HG02642 (cell line): ENCODE measurements at regions not wholly inside any gene's neighbourhood (a gene's known extent, or its start where the extent isn't known, plus 50 kb on each side); places are given as distances from the start of the nearest gene placed in this dataset.

Source experiments
- ATAC-seq: cut with Tn5 transposase; IDR thresholded peaks from one replicate; pipeline ENCODE4 v1.9.1; 2021; ENCODE audit warnings: mild to moderate bottlenecking; ENCODE audit not compliant: unreplicated experiment, poor library complexity

DNA sequence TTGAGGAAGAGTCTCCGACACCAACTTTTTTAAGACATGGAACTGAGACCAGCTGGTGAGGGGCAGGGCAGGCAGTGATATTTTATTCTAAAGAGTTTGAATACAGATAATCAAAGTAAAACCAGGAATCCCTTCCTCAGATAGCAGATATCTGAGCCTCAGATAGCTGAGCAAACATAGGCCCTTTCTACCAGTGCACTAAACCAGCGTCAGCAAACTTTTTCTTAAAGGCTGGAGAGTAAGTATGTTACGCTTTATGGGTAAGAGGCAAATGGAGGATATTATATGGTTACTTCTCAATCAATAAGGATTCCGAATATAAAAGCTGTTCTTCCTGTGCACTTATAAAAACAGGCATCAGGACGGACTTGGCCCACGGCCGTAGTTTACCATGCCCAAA is 73.9 kb downstream of the WNT5A start:
- ATAC-seq: no peak

DNA sequence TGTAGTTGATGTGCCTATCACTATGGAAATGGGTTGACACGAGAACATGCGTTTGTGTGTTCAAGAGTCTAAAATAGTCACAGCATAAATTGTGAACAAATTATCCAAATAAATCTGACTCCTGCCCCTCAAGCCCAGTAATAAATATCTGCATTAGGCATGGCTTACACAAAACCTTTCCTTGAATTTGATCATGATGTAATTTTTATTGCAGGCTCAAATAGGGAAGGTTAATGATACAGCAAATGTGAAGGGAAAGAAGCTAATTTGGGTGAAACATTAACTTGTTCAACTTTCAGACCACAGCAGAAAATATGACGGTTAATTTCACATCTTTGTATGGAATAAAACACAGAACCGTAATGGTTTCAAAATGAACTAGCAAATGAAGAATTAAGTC is 74.6 kb downstream of the WNT5A start:
- no peak for ATAC-seq

DNA sequence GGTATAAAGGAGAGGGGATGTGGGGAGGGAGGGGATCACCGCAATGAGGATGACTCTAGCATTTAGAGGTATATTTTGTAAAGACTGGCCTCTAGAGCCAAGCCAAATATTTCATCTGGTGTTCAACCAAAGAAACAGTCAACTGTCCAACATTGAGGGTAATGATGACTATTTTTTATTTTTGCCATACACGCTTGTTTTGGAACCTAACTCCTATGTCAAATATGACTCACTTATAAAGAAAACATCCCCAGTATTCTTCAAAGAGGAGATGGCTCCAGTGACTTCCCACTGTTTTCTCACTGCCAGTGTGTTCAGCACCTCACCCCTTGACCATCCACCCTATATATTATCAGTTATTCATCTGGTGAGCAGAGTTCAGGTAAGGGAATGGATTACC is 77.3 kb downstream of the WNT5A start:
- no peak for ATAC-seq

DNA sequence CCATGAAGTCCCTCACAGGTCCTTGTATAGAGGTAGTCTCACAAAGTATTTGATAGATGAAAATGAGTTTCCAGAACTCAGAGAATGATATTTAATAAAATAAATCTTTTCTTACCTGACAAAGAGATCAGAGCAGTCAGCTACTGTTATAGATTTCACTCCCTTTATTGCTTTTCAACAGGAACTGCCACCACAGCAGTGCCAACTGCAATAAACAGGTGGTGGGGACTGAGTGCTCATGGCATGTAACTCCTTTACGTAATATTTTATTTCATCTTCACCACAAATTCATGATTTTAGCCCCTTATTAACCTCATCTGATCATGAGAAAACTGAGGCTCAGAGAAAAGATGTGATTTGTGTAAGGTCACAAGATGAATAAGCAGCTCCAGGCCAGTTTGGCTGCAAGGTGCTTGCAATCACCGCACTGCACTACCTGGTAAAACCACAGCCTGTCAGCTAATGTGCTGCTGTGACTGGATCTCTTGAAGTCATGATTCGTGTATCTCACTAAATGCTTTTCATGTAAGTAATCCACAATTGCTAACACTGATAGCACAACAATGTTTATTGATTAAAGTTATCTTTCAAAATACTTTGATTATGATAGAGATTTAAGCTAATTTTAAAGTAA is 78.8 kb downstream of the WNT5A start:
- ATAC-seq: no peak

DNA sequence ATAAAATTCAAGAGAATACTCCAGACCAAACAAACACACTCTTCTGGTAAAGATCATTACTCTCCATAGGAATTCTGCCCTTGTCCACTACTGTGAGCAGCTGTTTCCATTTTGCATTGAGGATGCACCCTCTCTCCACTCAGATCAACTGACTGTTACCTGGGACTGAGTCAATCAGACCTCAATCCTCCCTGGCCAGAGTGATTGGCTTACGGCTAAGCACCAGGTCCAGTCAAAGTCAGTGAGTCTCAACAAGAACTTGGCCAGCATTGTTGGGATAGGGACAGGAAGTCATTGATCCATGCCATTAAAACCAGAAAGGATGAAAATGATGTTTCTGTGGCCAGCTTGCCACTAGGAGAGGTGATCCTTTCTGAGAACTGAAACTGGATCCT is 79.7 kb downstream of the WNT5A start:
- ATAC-seq: no peak

DNA sequence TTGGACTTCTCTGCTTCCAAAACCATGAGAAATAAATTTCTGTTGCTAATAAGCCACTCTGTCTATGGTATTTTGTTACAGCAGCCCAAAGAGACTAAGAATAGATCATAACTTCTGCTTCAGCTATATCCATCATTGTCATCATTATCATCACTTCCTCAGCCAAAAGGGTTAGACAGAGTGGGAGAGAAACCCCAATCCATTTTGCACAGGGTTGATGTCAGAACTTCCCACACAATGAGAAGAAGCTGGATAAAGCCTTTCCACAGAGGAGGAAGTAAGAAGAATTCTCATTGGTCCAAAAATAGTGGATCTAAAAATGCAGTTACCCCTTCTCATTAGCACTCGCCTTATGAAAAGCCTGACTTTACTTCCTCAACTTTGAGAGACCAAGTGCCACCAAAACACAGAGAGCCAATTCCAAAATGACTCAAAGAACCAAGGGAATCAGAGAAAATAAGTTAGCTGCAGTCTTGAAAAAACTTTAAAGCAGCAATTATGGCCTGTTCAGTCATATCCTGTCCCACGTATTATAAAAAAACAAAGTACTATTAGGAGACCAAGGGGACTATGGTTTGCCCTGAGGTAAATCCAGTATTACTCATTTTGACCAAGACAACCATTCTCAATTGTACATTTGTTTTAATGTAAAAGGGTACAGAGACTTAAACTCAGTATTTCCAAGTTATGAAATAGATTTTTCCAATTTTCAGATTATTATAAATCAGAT is 80.2 kb downstream of the WNT5A start:
- ATAC-seq: no peak

DNA sequence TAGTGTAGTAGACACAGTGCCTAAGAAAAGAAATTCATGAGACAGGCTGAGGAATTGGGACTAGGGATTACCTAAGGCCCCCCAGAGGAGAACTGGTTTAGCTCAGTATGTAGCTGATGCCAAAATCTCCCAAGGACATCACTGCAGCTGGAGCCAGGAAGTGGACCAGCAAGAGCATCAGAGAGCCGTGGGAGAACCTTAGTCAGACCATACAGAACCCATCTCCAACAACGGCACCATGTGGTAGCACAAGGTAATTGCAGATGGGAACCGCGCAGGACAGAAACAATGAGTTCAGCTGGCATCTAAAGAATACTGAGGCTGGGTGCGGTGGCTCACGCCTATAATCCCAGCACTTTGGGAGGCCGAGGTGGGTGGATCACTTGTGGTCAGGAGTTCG is 81.7 kb downstream of the WNT5A start:
- ATAC-seq: no peak

DNA sequence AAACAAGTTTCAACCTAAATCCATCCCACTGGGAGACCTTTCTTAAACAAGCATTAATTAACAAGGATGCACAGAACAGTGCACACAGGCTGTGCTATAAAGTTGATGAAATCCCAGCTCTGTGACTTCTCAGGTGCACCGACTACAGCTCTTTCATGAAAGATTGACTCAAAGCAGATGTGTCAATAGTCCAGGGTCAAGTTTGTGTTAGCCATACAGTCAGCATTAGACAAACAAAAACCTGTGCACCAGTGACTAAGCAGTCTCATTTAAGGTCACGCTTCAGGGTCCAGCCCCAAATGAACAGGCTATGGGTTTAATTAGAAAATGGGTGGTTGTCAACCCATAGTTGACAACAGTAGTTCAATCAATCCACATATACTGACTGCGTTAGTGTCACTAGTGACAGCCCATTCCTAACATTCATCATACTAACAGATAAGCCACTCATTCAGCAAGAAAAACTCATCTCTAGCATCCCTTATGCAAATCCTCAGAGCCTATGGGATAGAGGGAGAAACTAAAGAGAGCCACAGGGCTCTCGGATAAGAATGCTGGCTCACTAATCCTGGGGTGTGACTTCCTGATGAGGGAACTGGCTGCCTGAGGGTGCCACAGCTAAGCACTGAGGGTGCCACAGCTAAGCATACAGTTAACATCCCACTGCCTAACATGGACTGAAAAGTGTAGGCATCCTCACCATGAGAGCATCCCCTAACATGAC is 84.1 kb downstream of the WNT5A start:
- no peak for ATAC-seq

DNA sequence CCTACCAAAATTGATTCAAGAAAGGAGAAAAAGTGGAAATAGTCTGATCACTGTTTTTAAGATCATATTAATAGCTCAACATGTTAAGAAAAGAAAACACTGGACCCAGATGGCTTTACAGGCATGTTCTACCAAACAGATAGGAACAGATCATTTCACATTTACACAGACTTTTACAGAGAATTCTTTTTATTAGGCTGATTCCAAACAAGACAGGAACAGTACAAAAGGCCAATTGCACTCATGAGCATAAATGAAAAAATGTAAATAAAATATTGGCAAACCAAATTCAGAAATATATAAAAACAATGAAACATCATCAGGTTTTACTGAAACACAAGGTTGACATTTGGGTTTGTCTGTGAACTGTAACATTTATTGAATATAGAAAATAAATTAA is 106.5 kb downstream of the WNT5A start:
- ATAC-seq: no peak

DNA sequence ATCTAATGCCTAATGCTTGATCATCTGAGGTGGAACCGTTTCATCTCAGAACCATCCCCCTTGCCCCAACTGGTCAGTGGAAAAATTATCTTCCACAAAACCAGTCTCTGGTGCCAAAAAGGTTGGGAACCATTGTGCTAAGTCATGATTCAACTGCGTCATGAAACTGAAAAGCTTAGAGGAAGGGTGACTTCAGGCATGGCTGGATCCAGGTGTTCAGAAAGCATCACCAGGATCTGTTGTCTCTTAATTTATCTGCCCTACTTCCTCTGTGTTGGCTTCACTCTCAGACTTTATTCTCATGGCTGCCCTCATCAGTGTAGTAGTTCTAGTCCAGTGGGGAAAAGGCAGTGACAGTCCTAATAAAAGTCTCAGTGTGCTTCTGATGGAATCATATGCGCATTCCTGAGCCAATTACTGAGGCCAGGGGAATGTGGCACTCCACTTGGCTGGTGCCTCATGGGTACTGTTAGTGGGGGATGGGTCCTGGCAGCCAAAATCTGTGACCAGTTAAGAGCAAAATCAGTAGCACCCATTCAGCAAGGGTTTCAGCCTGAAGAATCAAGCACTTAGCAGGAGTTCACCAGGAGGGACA is 110.3 kb downstream of the WNT5A start:
- ATAC-seq: no peak

DNA sequence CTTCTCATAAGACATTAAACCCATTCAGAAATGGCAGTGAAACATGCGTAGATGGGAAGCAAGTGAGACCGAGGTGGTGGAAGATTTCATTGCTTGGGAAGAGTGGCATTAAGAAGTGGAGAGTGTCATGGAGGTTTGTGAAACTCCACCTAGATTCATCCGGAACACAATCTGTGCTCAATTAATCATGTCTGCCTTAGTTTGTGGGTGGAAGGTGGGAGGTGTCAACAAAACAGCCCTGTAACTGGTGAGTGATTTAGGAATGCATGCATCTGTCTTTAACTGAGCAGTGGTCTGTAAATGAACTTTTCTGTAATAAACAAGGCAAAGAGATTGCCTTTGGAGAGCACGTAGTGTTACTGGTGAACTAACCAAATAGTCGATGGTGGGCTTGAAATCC is 113.7 kb downstream of the WNT5A start:
- no peak for ATAC-seq

DNA sequence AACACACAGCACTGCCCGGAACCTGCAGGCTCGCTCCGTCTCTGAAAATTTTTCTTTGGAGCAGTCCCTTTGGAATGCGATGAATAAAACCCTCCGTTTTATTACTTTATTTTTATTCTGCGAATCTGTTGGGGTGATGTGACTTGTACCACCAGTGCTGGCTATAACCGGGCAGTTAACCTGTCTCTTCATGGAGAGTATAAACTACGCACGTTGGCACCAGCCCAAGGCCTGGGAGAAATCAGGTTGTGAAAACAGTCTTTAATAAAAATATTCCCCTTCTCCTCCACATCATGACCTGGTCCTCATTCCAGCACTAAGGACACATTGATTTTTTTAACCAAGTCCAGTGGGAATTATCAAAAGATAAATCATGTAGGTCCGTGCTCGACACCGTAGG is 116.8 kb downstream of the WNT5A start:
- no peak for ATAC-seq

DNA sequence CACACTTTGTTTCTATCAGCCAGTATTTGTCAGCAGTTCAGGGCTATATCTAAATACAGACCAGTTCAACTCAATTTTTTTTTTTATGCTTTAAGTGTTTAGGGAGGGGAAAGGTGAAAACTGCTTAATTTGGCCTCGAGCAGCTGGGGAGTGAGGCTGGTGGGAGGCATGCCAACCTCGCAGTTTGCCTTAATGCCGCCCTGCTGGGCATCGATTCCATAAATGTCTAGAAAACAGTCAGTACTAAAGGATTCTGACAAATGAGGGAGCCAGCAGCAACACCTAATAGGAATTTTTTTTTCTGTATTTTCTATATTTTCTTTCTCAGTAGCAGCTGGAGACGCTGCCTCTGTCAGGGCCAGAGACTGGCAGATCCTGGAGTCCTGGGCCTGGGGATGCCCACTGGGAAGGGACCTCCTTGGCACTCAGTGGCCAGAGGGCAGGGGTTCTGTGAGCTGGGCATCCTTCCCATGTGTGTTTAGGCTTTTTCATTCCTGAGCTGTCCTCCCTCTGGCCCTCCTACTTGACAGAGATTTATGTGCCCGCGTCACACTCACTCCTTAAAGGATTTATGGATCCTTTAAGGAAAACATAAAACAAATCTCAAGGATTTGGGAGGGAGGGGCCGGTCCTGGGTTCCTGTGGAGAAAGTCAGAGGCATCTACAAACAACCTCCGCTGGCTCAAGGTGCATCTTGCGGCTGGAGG is 117.8 kb downstream of the WNT5A start:
- ATAC-seq: no peak

DNA sequence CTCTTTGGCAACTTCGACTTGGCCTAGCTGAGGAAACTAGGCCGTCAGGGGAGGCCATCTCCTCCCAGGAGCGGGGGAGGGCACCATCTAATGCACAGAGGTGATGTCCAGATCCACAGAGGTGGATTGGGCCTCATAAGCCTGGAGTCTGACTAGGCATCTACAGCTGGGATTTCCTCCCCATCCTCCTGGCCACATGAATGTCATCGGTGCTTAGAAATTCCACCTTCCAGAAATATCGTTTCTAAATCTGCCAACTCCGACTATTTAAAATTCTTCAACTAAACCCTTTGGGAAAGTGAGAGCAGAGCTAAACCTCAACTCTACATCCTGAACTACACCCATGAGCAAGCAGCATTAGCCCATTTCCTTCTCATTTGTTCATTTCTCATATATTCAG is 118.7 kb downstream of the WNT5A start:
- ATAC-seq: no peak

DNA sequence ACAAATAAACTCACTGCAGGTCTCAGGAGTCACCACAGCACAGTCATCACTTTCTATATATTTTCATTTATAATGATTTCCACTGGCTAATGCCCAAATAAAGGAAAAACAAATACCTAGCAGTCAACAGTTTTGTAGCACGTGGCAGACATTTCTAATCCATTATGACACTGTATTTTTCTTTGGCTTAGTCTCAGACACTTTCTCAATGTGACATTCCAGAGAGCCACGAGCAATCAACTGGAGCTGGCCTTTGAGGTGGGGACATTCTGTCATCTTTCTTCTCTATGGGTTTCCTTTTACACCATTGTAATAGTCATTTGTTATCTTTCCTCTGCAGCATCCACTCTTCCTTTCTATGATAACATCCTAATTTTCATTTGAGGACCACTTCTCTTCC is 119.7 kb downstream of the WNT5A start:
- no peak for ATAC-seq

DNA sequence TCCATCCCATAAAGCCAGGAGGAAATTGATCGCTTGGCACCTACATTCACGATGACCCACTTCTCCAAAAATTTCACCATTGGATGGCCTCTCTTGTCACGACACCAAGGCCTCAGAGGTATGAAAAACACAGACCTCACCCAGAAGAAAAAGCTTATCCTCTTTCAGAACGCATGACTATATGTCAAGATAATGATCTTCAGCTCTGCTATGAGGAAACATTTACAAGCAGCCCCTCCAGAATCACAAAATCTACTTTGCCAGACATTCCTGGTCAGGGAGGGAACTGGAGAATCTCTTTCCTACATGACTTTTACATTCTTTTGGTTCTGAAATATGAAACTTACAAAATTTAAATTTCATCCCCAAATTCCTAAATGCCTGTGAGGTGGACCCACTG is 122.7 kb downstream of the WNT5A start:
- no peak for ATAC-seq

DNA sequence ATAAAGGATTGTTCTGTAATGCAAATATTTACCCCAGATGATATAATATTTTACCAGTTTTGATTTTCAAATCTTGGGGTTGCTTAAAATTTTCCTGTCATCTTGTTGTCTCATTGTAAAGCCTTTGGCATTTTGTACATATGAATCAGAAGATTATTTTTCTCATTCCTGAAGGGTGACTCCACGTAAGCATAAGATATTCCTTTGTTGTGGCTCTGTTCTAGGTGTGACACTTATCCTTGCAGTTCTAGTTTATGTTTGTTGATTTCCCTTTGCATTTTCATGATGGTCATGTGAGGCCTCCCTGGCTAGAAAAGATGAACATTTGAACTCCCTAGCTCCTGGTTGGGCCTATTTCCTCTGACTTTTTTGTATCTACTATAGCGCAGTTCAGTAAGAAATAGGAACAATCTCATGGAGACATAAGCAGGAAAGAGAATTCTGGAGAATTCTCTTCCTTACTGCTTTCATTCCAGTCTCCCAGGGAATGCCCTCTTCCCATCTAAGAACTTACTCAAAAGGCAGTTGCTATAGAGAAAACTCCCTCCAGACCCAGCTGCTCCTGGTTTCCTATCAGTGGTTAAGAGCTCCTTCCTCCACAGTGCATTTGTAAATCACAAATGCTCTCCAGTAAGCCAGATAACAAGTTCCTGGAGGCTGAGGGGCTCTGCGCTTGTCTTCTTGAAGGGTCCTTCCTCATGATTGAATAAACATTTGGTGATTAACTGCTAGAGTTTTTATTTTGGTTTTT is 124.7 kb downstream of the WNT5A start:
- no peak for ATAC-seq

DNA sequence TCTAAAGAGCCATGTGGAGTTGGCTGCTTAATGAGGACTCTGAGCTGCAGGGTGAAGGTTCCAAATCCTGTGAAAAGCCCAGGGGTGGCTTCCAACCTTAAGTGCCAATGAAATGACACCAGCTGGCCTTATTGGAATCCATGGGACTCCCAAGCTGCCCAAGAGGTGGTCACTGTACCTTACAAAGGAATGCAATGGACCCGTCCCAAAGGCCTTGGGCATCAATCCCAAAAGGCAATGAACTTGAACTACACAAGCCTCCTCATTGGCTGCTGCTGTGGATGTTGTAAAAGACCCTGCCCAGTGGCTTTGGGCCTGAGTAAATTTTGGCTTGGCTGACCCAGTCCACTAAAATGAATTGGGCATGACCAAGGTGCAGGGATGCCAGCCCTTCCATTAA is 129.3 kb downstream of the WNT5A start:
- ATAC-seq: no peak

DNA sequence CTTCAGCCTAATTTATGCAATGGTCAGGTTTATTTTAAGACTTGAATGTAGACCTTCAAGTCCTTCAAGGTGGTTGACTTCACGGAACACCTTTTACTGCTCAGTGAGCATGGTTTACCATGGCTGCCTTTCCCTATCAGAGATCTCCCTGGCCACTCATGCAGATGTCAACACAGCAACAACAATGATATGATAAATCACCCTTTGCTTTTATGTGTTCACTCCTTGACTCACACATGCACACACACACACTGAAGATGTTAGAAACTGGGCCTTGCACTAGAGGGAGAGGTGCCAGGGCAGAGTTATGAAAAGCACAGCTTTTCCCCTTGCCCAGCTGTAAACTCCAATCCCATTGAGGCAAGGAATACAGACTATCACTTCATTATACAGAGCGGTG is 134.4 kb downstream of the WNT5A start:
- ATAC-seq: no peak

DNA sequence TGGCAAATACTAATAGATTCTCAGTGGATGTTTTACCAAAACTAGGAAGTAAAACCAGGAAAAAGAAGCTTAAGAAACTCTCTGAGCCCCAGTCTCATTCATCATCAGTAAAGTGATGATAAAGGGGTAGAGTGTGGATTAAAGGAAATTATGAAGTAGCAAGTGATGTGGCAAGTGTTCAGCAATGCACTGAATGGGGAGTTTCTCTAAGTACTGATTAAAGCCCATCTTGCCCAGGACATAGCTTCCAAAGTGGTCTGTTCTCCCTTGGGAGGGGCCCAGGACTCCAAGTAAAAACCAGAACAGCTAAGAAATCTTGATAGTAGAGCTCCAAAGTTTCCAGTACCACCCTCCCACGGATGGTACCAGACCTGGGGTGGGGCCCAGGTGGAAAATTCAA is 137.3 kb downstream of the WNT5A start:
- ATAC-seq: no peak
